Activated T-cell treated with anti-CD3 and anti-CD28 coated beads, Interleukin-2, amount 50 U/mL, for 24 hours (primary cell): ENCODE measurements at regions not wholly inside any gene's neighbourhood (a gene's known extent, or its start where the extent isn't known, plus 50 kb on each side); places are given as distances from the start of the nearest gene placed in this dataset.

ENCODE experiments used
- DNase-seq: peaks from one replicate; pipeline ENCODE4 v3.0.0-alpha.2; 2020
- H3K27ac Mint-ChIP-seq: 2 replicates; pipeline ENCODE4 v1.8.0; 2020; ENCODE audit warnings: mild to moderate bottlenecking, mixed read lengths
- H3K27me3 Mint-ChIP-seq: 2 replicates; pipeline ENCODE4 v1.8.0; 2020; ENCODE audit warnings: mixed read lengths
- H3K36me3 Mint-ChIP-seq: 2 replicates; pipeline ENCODE4 v1.8.0; 2020; ENCODE audit warnings: low read depth, mixed read lengths
- H3K4me1 Mint-ChIP-seq: 2 replicates; pipeline ENCODE4 v1.8.0; 2020; ENCODE audit warnings: low read depth, mixed read lengths
- H3K4me3 Mint-ChIP-seq: 2 replicates; pipeline ENCODE4 v1.8.0; 2020; ENCODE audit warnings: mild to moderate bottlenecking, moderate library complexity, mixed read lengths
- H3K9me3 Mint-ChIP-seq: 2 replicates; pipeline ENCODE4 v1.8.0; 2020; ENCODE audit warnings: mixed read lengths

DNA sequence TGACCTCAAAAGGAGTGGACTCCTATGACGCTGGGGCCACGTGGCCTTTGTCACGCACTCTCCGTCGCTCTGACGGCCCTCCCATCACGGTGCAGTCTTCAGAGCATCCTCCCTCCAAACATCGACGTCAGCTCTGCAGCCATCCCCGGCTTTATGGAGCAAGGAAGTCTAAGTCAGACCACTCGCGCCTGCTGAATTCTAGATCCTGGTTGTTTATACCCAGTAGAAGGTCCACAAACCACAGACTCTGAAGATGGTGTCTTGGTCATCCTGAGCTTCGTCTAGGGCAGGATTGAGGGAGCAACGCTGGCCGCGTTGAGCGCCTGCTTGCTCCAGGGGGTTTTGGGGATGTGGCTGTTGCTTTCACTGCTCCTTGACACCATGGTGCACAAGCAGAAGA, 228.0 kb upstream of the SALL3 start:
- H3K4me3 Mint-ChIP-seq: no peak overlapping the region
- no peaks in the 10 kb centered on the region for H3K9me3 Mint-ChIP-seq
- peaks cover 12% of the 10 kb centered on the region for H3K27me3 Mint-ChIP-seq
- no peak overlapping the region for H3K27ac Mint-ChIP-seq
- H3K4me1 Mint-ChIP-seq: no peaks in the 10 kb centered on the region
- H3K36me3 Mint-ChIP-seq: no peaks in the 10 kb centered on the region
- DNase-seq: no peak

DNA sequence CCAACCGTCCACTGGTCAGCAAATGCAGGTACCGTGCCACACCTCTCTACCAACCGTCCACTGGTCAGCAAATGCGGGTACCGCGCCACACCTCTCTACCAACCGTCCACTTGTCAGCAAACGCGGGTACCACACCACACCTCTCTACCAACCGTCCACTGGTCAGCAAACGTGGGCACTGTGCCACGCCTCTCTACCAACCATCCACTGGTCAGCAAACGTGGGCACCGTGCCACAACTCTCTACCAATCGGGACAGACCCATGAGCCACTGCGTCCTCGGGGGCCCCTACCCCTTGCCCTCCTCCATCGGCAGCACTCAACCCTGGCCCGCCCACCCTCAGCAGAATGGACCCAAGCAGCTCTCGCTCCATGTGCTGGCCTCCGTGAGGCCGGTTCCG, 226.4 kb upstream of the SALL3 start:
- Mint-ChIP-seq H3K27me3 (peaks cover 8% of the 10 kb centered on the region), H3K9me3 (no peaks in the 10 kb centered on the region), H3K27ac (no peak overlapping the region), H3K4me3 (no peak overlapping the region), H3K36me3 (no peaks in the 10 kb centered on the region), H3K4me1 (no peaks in the 10 kb centered on the region)
- no peak for DNase-seq

DNA sequence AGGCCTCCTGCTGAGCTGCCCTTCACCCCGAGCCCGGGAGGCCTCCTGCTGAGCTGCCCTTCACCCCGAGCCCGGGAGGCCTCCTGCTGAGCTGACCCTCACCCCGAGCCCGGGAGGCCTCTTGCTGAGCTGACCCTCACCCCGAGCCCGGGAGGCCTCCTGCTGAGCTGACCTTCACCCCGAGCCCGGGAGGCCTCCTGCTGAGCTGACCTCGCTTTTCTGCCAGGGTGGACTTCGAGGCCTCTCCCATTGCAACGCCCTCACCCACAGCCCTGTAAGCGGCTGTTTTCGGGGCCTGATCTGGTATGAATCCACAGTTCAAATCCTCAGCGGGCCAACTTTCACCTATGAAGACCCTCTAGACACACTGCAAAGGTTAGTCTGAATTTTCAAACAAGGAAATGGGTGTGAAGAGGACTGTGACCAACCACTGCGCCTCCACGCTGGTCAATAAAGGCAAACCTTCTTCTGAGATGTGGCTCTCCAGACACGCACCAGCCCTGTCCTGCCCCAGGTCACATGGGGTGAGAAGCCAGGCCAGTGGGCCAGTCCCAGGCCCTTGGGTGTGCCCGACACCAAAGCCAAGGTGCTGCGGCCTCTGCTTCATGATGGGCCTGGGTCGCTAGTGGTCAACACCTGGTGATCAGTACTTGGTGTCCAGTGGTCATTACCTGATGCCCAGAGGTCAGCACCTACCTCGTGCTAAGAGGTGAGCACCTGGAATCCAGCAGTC, 225.1 kb upstream of the SALL3 start:
- no peak overlapping the region for H3K4me3 Mint-ChIP-seq
- H3K9me3 Mint-ChIP-seq: no peaks in the 10 kb centered on the region
- H3K27ac Mint-ChIP-seq: no peak overlapping the region
- DNase-seq: no peak
- no peaks in the 10 kb centered on the region for H3K36me3 Mint-ChIP-seq
- H3K27me3 Mint-ChIP-seq: peaks cover 8% of the 10 kb centered on the region
- H3K4me1 Mint-ChIP-seq: no peaks in the 10 kb centered on the region

DNA sequence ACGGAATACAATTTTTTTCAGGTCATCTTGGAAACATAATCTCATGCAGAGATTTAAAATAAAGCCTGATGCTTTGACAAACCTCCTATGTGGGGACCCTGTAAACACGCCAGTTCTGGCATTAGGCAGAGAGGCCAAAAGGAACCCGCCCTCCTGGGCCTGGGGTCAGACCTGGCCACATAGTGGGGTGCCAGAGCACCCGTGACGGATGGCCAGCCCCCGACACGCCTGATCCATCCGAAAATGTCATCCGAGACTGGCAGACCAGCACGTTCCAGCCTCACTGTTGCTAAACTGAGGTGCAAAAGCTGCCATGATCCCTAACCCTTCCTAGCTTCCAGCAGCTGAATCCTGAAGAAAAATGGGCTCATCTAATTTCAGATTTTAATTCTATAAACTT, 222.6 kb upstream of the SALL3 start:
- Mint-ChIP-seq H3K4me1 (no peaks in the 10 kb centered on the region), H3K27me3 (peaks cover 2% of the 10 kb centered on the region), H3K4me3 (no peak overlapping the region), H3K9me3 (peaks cover 8% of the 10 kb centered on the region), H3K27ac (no peak overlapping the region), H3K36me3 (no peaks in the 10 kb centered on the region)
- DNase-seq: no peak

DNA sequence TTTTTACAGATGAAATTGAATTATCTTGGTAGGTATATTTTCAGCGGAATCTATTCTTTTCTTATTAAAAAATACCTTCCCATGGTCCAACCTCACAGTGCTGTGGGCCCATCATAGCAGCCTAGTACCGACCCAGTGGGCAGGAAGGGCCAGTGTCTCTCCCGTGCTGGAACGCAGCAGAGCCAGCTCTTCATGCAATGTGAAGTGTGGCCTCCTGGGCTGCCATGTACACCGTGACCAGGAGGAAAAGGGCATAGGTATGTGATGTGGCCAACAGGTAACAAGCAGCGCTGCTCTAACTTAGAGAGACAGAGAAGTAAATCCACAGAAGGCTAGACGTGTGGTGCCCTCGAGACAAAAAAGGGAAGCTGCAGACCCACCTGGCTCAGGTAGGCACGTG, 221.1 kb upstream of the SALL3 start:
- DNase-seq: no peak
- peaks cover 12% of the 10 kb centered on the region for H3K9me3 Mint-ChIP-seq
- no peak overlapping the region for H3K4me3 Mint-ChIP-seq
- no peaks in the 10 kb centered on the region for H3K27me3 Mint-ChIP-seq
- no peaks in the 10 kb centered on the region for H3K36me3 Mint-ChIP-seq
- no peaks in the 10 kb centered on the region for H3K4me1 Mint-ChIP-seq
- H3K27ac Mint-ChIP-seq: no peak overlapping the region

DNA sequence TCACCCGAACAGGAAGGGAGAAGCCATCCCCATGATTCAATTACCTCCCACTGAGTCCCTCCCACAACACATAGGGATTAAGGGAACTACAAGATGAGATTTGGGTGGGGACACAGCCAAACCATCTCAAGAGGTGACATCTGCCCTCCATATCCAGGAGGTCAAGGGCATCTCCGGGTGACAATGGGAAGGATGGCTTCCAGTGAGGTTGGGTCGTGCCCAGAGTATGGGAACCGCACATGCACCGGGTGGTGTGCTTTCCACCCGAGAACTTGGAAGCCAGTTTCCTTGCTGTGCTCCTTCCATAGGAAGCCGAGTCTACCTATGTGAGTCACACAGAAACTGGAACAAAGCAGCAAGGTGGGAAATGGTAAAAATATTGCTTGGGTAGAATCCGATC, 216.9 kb upstream of the SALL3 start:
- no peak for DNase-seq
- Mint-ChIP-seq H3K27me3 (no peaks in the 10 kb centered on the region), H3K27ac (no peak overlapping the region), H3K4me3 (no peak overlapping the region), H3K9me3 (peaks cover 12% of the 10 kb centered on the region), H3K4me1 (no peaks in the 10 kb centered on the region), H3K36me3 (no peaks in the 10 kb centered on the region)

DNA sequence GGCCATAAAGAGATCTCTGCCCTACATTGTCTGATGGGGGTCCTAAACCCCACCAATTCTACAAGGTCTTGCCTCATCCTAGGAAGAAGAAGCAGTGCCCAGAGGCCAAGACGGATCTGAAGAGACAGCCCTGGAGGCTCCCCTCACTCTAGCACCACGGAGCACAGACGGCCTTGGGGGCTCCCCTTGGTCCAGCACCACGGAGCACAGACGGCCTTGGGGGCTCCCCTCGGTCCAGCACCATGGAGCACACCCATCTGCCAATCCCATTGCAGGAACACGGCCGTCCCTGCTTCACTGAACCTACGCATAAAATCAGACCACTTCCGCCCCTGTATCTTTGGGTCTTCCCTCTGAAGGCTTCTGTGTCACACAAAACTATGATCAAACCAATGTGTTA, 215.1 kb upstream of the SALL3 start:
- H3K27ac Mint-ChIP-seq: no peak overlapping the region
- H3K4me1 Mint-ChIP-seq: no peaks in the 10 kb centered on the region
- no peaks in the 10 kb centered on the region for H3K36me3 Mint-ChIP-seq
- no peak overlapping the region for H3K4me3 Mint-ChIP-seq
- peaks cover 12% of the 10 kb centered on the region for H3K9me3 Mint-ChIP-seq
- no peak for DNase-seq
- H3K27me3 Mint-ChIP-seq: no peaks in the 10 kb centered on the region

DNA sequence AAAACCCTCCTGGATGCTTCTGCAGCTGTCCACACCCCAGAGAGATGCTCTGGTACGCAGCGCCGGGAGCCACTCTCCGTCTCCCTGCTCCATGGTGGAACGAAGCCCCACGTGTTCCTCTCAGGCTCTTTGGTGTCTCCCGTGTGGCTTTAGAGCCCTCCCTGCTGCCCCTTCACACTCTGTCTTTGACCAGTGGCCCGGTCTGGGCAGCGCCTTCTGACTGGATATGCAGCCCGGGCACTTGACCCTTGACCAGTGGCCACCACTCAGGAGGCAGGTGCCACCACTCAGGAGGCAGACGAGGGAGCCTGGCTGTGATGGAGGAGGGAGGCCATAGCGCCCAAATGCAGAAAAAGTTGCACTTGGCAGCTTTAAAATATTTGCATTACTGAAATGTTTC, 214.5 kb upstream of the SALL3 start:
- no peaks in the 10 kb centered on the region for H3K4me1 Mint-ChIP-seq
- DNase-seq: no peak
- peaks cover 12% of the 10 kb centered on the region for H3K9me3 Mint-ChIP-seq
- H3K36me3 Mint-ChIP-seq: no peaks in the 10 kb centered on the region
- no peaks in the 10 kb centered on the region for H3K27me3 Mint-ChIP-seq
- no peak overlapping the region for H3K4me3 Mint-ChIP-seq
- H3K27ac Mint-ChIP-seq: no peak overlapping the region

DNA sequence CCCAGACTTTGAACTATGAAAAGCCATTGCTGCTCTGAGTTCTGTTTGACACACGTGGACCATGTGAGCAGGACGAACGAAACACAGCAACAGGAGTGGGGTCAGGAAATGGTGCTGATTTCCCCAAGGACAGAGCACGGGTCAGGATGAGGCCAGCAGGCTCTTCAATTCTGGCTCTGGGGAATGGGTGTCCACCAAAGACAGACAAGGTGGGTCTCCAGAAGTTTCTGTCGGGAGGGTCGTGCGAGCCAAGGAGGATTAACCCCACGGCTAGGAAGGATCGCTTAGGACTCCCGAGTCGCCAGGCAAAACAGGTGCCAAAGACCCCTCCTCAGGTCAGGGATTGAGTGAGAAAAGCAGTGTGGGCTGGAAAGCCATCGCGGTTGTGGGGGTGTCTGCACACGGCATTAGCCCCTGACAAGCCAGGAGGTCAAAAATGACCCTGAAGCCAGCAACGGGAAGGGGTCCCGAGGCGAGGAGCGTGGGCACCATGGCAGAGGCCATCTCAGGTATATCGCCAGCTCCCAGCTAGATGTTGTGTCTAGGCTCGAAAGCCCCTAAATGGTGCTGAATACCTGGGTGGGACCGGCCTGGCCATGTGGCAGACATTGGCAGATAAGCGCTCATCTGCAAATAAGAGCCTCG, 213.9 kb upstream of the SALL3 start:
- Mint-ChIP-seq H3K9me3 (peaks cover 8% of the 10 kb centered on the region), H3K27ac (no peak overlapping the region), H3K4me3 (no peak overlapping the region), H3K27me3 (no peaks in the 10 kb centered on the region), H3K36me3 (no peaks in the 10 kb centered on the region), H3K4me1 (no peaks in the 10 kb centered on the region)
- no peak for DNase-seq

DNA sequence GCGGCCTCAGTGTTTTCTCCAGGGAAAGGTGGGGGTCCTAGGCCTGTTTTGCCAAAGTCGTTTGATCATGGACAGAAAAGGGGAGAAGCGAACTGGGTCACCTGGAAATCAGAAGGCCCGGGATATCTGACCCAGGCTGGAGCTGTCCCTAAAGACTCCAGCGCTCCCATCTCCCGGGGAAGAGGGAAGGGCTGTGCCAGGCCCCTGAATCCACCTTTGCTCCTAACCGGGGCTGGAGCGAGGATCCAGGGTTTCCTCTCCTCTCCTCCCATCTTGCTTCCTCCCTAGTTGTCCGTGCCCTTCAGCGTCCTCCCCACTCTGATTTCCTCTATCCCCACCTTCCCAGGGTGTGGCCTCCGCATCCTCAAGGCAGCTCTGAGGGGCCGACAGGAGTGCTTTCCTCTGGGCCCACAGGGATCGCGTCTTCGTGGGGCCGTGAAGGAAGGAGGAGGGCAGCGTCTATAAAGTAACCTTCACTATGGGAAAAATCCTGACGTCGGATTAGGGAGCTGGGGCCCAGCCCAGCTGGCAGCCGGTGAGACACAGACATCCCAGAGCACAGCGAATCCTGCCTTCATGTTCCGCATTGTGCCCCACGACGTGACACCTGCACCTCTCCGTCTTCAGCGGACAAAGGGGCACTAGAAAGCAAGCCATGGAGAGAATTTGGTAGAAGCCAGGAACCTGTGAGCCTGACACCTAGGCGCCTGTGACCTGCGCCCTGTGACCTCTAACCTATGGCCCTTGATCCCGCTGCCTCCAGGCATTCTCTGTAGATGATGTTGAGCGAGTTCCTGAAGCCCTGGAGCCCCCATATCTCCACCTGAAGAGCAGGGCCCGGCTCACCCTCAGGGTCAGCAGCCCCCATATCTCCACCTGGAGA, 212.7 kb upstream of the SALL3 start:
- no peaks in the 10 kb centered on the region for H3K36me3 Mint-ChIP-seq
- no peaks in the 10 kb centered on the region for H3K4me1 Mint-ChIP-seq
- peaks cover 4% of the 10 kb centered on the region for H3K9me3 Mint-ChIP-seq
- no peak overlapping the region for H3K4me3 Mint-ChIP-seq
- DNase-seq: no peak
- no peaks in the 10 kb centered on the region for H3K27me3 Mint-ChIP-seq
- H3K27ac Mint-ChIP-seq: no peak overlapping the region

DNA sequence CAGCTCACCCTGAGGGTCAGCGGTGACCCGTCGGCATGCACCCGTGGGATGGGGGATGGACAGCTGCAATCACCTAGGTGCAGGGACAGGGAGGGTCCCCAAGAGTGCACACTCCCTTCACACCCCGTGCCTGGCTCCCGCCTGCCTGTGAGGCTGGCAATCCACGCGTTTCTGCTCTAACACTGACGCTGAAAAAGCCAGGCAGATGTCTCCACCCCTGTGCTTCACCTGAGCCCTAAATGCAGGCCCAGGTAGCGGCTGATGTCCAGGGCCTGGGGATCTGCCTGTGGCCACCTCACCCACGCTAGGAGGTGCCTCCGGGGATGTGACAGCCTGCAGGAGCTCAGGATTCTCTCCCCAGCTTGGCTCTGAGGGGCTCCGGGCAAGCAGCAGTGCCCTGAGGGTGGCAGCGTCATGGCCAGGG, 212.0 kb upstream of the SALL3 start:
- H3K4me3 Mint-ChIP-seq: no peak overlapping the region
- H3K36me3 Mint-ChIP-seq: no peaks in the 10 kb centered on the region
- no peaks in the 10 kb centered on the region for H3K27me3 Mint-ChIP-seq
- H3K27ac Mint-ChIP-seq: no peak overlapping the region
- no peaks in the 10 kb centered on the region for H3K9me3 Mint-ChIP-seq
- DNase-seq: no peak
- H3K4me1 Mint-ChIP-seq: no peaks in the 10 kb centered on the region

DNA sequence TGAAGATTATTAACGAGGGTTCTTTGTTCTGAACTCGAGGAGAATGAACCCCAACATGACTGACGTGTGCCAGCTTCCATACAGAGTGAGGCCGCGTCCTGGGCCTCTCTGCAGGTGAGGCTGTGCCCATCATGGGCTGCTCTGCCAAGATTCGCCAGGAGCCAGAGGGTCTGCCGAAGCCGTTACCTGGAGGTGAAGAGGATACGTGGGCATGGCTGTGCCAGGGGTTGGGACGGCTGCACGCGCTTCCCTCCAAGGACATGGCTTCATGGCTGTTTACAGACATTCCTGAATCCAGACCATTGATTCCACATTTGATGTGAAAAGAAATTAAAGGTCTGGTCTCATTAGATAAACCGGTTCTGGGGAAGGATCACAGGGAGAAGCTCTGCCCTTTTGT, 211.4 kb upstream of the SALL3 start:
- DNase-seq: no peak
- Mint-ChIP-seq H3K27ac (no peak overlapping the region), H3K4me3 (no peak overlapping the region), H3K27me3 (no peaks in the 10 kb centered on the region), H3K36me3 (no peaks in the 10 kb centered on the region), H3K9me3 (no peaks in the 10 kb centered on the region), H3K4me1 (no peaks in the 10 kb centered on the region)

DNA sequence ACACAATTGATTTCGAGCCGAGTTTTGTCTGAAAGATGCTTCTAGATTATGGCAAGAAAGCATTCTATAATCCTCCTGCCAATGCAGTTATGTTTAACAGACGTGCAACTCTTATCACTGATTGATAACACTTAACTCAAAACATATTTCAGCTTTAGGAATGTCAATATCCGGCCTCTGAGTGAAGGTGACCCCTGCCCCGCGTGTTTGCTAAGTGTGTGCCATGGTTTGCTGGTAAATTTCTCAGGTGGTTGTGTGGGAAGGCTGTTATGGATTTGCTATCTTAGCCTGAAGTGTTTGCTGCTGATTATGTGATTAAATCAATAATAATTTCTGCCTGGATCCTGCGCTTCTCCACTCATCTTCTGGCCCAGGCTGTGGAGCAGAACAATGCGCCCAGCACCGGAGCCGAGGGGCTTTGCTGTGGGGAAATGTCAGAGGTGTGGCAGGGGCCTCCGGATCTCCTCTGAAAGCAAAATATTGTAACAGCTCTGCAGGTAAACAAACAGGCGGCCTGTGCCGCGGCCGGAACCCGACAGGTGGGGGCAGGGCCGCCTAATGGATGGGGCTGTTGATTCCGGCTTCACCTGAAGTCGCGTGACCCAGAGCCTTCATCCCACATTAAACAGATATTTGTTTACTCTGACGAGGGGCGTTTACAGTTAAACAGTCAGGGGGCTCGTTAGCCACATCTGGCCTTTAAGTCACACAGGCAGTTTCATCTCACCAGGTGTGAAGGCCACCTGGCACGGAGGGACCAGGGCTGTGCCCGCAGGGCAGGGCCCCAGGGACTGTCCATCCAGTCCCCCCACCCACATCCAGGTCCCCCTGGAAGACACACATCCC, 210.7 kb upstream of the SALL3 start:
- Mint-ChIP-seq H3K27me3 (no peaks in the 10 kb centered on the region), H3K36me3 (no peaks in the 10 kb centered on the region), H3K4me3 (no peak overlapping the region)

DNA sequence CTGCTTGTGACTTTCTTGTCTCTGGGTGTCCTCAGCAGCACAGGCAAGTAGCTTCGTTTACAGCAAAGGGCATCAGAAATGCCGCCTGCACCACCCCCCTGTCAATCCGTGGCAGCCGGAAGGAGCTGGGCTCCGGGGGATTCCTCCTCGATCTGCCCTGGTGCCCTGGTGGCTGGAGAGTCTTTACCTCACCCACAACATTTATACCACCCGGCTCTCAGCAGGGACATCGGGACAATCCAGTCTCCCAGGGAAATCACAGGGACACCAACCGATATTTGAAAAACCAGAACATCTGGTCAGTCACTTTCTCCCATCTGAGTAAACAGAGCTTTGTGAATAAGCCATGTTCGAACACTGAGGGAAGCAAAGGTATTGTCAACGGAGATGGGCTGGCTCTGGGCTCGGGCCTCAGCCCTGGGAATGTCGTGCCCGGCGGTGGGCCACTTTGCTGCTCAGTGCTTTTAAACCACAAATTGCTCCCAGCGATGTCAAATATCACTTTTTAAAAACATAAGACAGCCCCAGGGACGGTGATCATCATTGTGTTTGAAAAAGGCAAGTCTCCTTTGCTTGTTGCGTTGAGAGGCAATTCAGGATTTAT, 210.0 kb upstream of the SALL3 start:
- no peaks in the 10 kb centered on the region for H3K4me1 Mint-ChIP-seq
- no peak for DNase-seq
- H3K36me3 Mint-ChIP-seq: no peaks in the 10 kb centered on the region
- H3K27me3 Mint-ChIP-seq: no peaks in the 10 kb centered on the region
- no peaks in the 10 kb centered on the region for H3K9me3 Mint-ChIP-seq
- no peak overlapping the region for H3K4me3 Mint-ChIP-seq
- no peak overlapping the region for H3K27ac Mint-ChIP-seq

More for the DNA sequence above, 210.7 kb upstream of the SALL3 start:
- no peaks in the 10 kb centered on the region for H3K4me1 Mint-ChIP-seq
- DNase-seq: no peak
- H3K9me3 Mint-ChIP-seq: no peaks in the 10 kb centered on the region
- no peak overlapping the region for H3K27ac Mint-ChIP-seq
